ENCODE measurements at regions not wholly inside any gene's neighbourhood (a gene's known extent, or its start where the extent isn't known, plus 50 kb on each side); places are given as distances from the start of the nearest gene placed in this dataset.
A peak's percentile ranks its signal among the peaks of the same experiment; 100 is the strongest.

- Mint-ChIP-seq H3K4me3 (no peak overlapping the region), H3K4me1 (no peaks in the 10 kb centered on the region), H3K27ac (no peak overlapping the region), H3K27me3 (peaks cover 6% of the 10 kb centered on the region), H3K36me3 (peaks cover 2% of the 10 kb centered on the region), H3K9me3 (peaks cover 2% of the 10 kb centered on the region)
- ATAC-seq (ENCODE audit: low read depth) (no peak), DNase-seq (no peak)
- POLR2A ChIA-PET: no interaction called here
Measured at GRCh38 chr6:14305624-14306023, 188.1 kb downstream of the CD83 start.

GRCh38 chr6:14306151-14306906, 188.8 kb downstream of the CD83 start:
- Mint-ChIP-seq H3K9me3 (peaks cover 2% of the 10 kb centered on the region), H3K36me3 (peaks cover 2% of the 10 kb centered on the region), H3K27ac (no peak overlapping the region), H3K27me3 (peaks cover 6% of the 10 kb centered on the region), H3K4me1 (no peaks in the 10 kb centered on the region), H3K4me3 (no peak overlapping the region)
- no peak for ATAC-seq (ENCODE audit: low read depth)
- DNase-seq: no peak
- POLR2A ChIA-PET: no interaction called here

- H3K27me3 Mint-ChIP-seq: peaks cover 6% of the 10 kb centered on the region
- peaks cover 6% of the 10 kb centered on the region for H3K36me3 Mint-ChIP-seq
- POLR2A ChIA-PET: no interaction called here
- ATAC-seq (ENCODE audit: low read depth) (no peak), DNase-seq (no peak)
- H3K4me3 Mint-ChIP-seq: no peak overlapping the region
- H3K27ac Mint-ChIP-seq: no peak overlapping the region
- no peaks in the 10 kb centered on the region for H3K9me3 Mint-ChIP-seq
- no peaks in the 10 kb centered on the region for H3K4me1 Mint-ChIP-seq
Measured at GRCh38 chr6:14309516-14309915, 191.9 kb downstream of the CD83 start.

GRCh38 chr6:14309951-14310445, 192.4 kb downstream of the CD83 start:
- POLR2A ChIA-PET: no interaction called here
- Mint-ChIP-seq H3K27ac (no peak overlapping the region), H3K4me3 (no peak overlapping the region), H3K4me1 (peaks cover 3% of the 10 kb centered on the region), H3K27me3 (peaks cover 6% of the 10 kb centered on the region), H3K36me3 (peaks cover 6% of the 10 kb centered on the region), H3K9me3 (no peaks in the 10 kb centered on the region)
- DNase-seq: no peak
- ATAC-seq (ENCODE audit: low read depth): no peak

GRCh38 chr6:14310960-14311359, 193.4 kb downstream of the CD83 start:
- POLR2A ChIA-PET: no interaction called here
- Mint-ChIP-seq H3K27me3 (peaks cover 6% of the 10 kb centered on the region), H3K4me3 (no peak overlapping the region), H3K27ac (no peak overlapping the region), H3K9me3 (no peaks in the 10 kb centered on the region), H3K4me1 (peaks cover 3% of the 10 kb centered on the region), H3K36me3 (peaks cover 6% of the 10 kb centered on the region)
- no peak for DNase-seq
- ATAC-seq (ENCODE audit: low read depth): no peak

GRCh38 chr6:14312587-14312986, 195.0 kb downstream of the CD83 start:
- no peak overlapping the region for H3K27ac Mint-ChIP-seq
- H3K9me3 Mint-ChIP-seq: no peaks in the 10 kb centered on the region
- no peaks in the 10 kb centered on the region for H3K27me3 Mint-ChIP-seq
- DNase-seq: no peak
- POLR2A ChIA-PET: no interaction called here
- peaks cover 6% of the 10 kb centered on the region for H3K36me3 Mint-ChIP-seq
- ATAC-seq (ENCODE audit: low read depth): no peak
- no peak overlapping the region for H3K4me3 Mint-ChIP-seq
- H3K4me1 Mint-ChIP-seq: peaks cover 15% of the 10 kb centered on the region

GRCh38 chr6:14313248-14313647, 195.7 kb downstream of the CD83 start:
- H3K4me3 Mint-ChIP-seq: no peak overlapping the region
- no peak overlapping the region for H3K27ac Mint-ChIP-seq
- no peak for DNase-seq
- POLR2A ChIA-PET: no interaction called here
- no peak for ATAC-seq (ENCODE audit: low read depth)
- H3K36me3 Mint-ChIP-seq: peaks cover 6% of the 10 kb centered on the region
- H3K4me1 Mint-ChIP-seq: peaks cover 16% of the 10 kb centered on the region
- no peaks in the 10 kb centered on the region for H3K27me3 Mint-ChIP-seq
- no peaks in the 10 kb centered on the region for H3K9me3 Mint-ChIP-seq

GRCh38 chr6:14315353-14315752, 197.8 kb downstream of the CD83 start:
- Mint-ChIP-seq H3K27me3 (no peaks in the 10 kb centered on the region), H3K4me1 (peaks cover 18% of the 10 kb centered on the region), H3K36me3 (peaks cover 5% of the 10 kb centered on the region), H3K27ac (no peak overlapping the region), H3K9me3 (no peaks in the 10 kb centered on the region), H3K4me3 (no peak overlapping the region)
- POLR2A ChIA-PET: interaction anchor here (1.2 kb wide), 1 partner anchor 38 kb away, joined by 3 read pairs; no protein-coding TSS in a partner anchor
- ATAC-seq (ENCODE audit: low read depth) (no peak), DNase-seq (no peak)

GRCh38 chr6:14316651-14317386, 199.2 kb downstream of the CD83 start:
- H3K27ac Mint-ChIP-seq: peak overlapping the region; percentile 26
- ATAC-seq (ENCODE audit: low read depth) (peak; percentile 77), DNase-seq (no peak)
- H3K9me3 Mint-ChIP-seq: no peaks in the 10 kb centered on the region
- no peak overlapping the region for H3K4me3 Mint-ChIP-seq
- H3K4me1 Mint-ChIP-seq: peaks cover 18% of the 10 kb centered on the region
- POLR2A ChIA-PET: no interaction called here
- peaks cover 5% of the 10 kb centered on the region for H3K36me3 Mint-ChIP-seq
- H3K27me3 Mint-ChIP-seq: peaks cover 2% of the 10 kb centered on the region

- POLR2A ChIA-PET: no interaction called here
- H3K9me3 Mint-ChIP-seq: no peaks in the 10 kb centered on the region
- ATAC-seq (ENCODE audit: low read depth) (no peak), DNase-seq (no peak)
- H3K36me3 Mint-ChIP-seq: no peaks in the 10 kb centered on the region
- no peak overlapping the region for H3K27ac Mint-ChIP-seq
- no peak overlapping the region for H3K4me3 Mint-ChIP-seq
- peaks cover 18% of the 10 kb centered on the region for H3K4me1 Mint-ChIP-seq
- peaks cover 2% of the 10 kb centered on the region for H3K27me3 Mint-ChIP-seq
Measured at GRCh38 chr6:14317387-14317970, 199.9 kb downstream of the CD83 start.

- Mint-ChIP-seq H3K36me3 (no peaks in the 10 kb centered on the region), H3K4me1 (peaks cover 19% of the 10 kb centered on the region)
Measured at GRCh38 chr6:14320332-14320731, 202.8 kb downstream of the CD83 start.

GRCh38 chr6:14321992-14322772, 204.6 kb downstream of the CD83 start:
- no peak overlapping the region for H3K27ac Mint-ChIP-seq
- POLR2A ChIA-PET: no interaction called here
- DNase-seq (no peak), ATAC-seq (ENCODE audit: low read depth) (no peak)
- no peaks in the 10 kb centered on the region for H3K9me3 Mint-ChIP-seq
- H3K36me3 Mint-ChIP-seq: no peaks in the 10 kb centered on the region
- no peak overlapping the region for H3K4me3 Mint-ChIP-seq
- peaks cover 15% of the 10 kb centered on the region for H3K4me1 Mint-ChIP-seq
- H3K27me3 Mint-ChIP-seq: peaks cover 2% of the 10 kb centered on the region

More at GRCh38 chr6:14320332-14320731, 202.8 kb downstream of the CD83 start:
- Mint-ChIP-seq H3K9me3 (no peaks in the 10 kb centered on the region), H3K27me3 (peaks cover 2% of the 10 kb centered on the region), H3K4me3 (no peak overlapping the region), H3K27ac (no peak overlapping the region)
- ATAC-seq (ENCODE audit: low read depth) (no peak), DNase-seq (no peak)
- POLR2A ChIA-PET: no interaction called here

- peak overlapping the region; percentile 29 for H3K4me3 Mint-ChIP-seq
Measured at GRCh38 chr6:14322841-14323240, 205.3 kb downstream of the CD83 start.

More at GRCh38 chr6:14322841-14323240, 205.3 kb downstream of the CD83 start:
- DNase-seq (no peak), ATAC-seq (ENCODE audit: low read depth) (no peak)
- Mint-ChIP-seq H3K4me1 (peaks cover 11% of the 10 kb centered on the region), H3K36me3 (no peaks in the 10 kb centered on the region), H3K27ac (no peak overlapping the region), H3K9me3 (no peaks in the 10 kb centered on the region), H3K27me3 (peaks cover 2% of the 10 kb centered on the region)
- POLR2A ChIA-PET: no interaction called here

Data from activated naive CD8-positive, alpha-beta T cell treated with anti-CD3 and anti-CD28 coated beads, Interleukin-2, amount 10 ng/mL, durations not matched to agents 7 days and 5 days (primary cell).